Activated B cell treated with CpG ODN at 0.5 μM for 24 hours (primary cell): ENCODE measurements at regions not wholly inside any gene's neighbourhood (a gene's known extent, or its start where the extent isn't known, plus 50 kb on each side); places are given as distances from the start of the nearest gene placed in this dataset.
"Not testable (repeated sequence)": the region's sequence is repeated elsewhere in the genome, so short reads cannot be mapped to it uniquely, and the experiment has no call there.

ENCODE experiments used
- ATAC-seq: fragments of 200-7000 bp; cut with Tn5 transposase; one replicate; pipeline ENCODE4 v1.10.0; 2021; ENCODE audit warnings: low read depth, mild to moderate bottlenecking, moderate library complexity
- CTCF ChIA-PET: fragments of 350-600 bp; sonication (Branson Sonifier 250); formaldehyde crosslinking; loops from one replicate; lab custom pipeline; 2021; ENCODE audit warnings: antibody characterized with exemption; lab: Charles Lee
- POLR2A ChIA-PET: fragments of 350-600 bp; sonication (Branson Sonifier 250); formaldehyde crosslinking; loops from one replicate; lab custom pipeline; 2021; ENCODE audit warnings: antibody characterized with exemption; lab: Charles Lee
- DNase-seq: peaks from one replicate; pipeline ENCODE4 v3.0.0; 2022
- H3K27ac Mint-ChIP-seq: one replicate; pipeline ENCODE4 v1.8.0; 2020; ENCODE audit warnings: mixed read lengths
- H3K27me3 Mint-ChIP-seq: one replicate; pipeline ENCODE4 v1.8.0; 2021; ENCODE audit warnings: mixed read lengths
- H3K36me3 Mint-ChIP-seq: one replicate; pipeline ENCODE4 v1.8.0; 2021; ENCODE audit warnings: low read depth, mixed read lengths
- H3K4me1 Mint-ChIP-seq: one replicate; pipeline ENCODE4 v1.8.0; 2021; ENCODE audit warnings: mixed read lengths
- H3K4me3 Mint-ChIP-seq: one replicate; pipeline ENCODE4 v1.8.0; 2020; ENCODE audit warnings: mild to moderate bottlenecking, mixed read lengths
- H3K9me3 Mint-ChIP-seq: one replicate; pipeline ENCODE4 v1.8.0; 2020; ENCODE audit warnings: mixed read lengths
- intact Hi-C: fragments of 100-400 bp; cut with micrococcal nuclease; formaldehyde crosslinking; loops from one replicate; pipeline ENCODE4 v1.15.1; 2024
- TF ChIP-seq, protein P1 (sequence below): fragments of 200-600 bp; IDR thresholded peaks from one replicate; pipeline ENCODE4 v1.8.0; 2022; ENCODE audit warnings: antibody characterized with exemption, mild to moderate bottlenecking

GRCh38 chr2:83879127-83879526 is 580.0 kb downstream of the SUCLG1 start:
- no peak for ATAC-seq
- H3K4me3 Mint-ChIP-seq = no peak overlapping the region
- POLR2A ChIA-PET = no interaction called here
- H3K27ac Mint-ChIP-seq = no peak overlapping the region
- TF ChIP-seq, protein P1, sequence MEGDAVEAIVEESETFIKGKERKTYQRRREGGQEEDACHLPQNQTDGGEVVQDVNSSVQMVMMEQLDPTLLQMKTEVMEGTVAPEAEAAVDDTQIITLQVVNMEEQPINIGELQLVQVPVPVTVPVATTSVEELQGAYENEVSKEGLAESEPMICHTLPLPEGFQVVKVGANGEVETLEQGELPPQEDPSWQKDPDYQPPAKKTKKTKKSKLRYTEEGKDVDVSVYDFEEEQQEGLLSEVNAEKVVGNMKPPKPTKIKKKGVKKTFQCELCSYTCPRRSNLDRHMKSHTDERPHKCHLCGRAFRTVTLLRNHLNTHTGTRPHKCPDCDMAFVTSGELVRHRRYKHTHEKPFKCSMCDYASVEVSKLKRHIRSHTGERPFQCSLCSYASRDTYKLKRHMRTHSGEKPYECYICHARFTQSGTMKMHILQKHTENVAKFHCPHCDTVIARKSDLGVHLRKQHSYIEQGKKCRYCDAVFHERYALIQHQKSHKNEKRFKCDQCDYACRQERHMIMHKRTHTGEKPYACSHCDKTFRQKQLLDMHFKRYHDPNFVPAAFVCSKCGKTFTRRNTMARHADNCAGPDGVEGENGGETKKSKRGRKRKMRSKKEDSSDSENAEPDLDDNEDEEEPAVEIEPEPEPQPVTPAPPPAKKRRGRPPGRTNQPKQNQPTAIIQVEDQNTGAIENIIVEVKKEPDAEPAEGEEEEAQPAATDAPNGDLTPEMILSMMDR = no peak
- peaks cover 22% of the 10 kb centered on the region for H3K9me3 Mint-ChIP-seq
- no peaks in the 10 kb centered on the region for H3K36me3 Mint-ChIP-seq
- intact Hi-C loops = no loop called here
- H3K4me1 Mint-ChIP-seq = no peaks in the 10 kb centered on the region
- DNase-seq = no peak
- CTCF ChIA-PET = no interaction called here
- no peaks in the 10 kb centered on the region for H3K27me3 Mint-ChIP-seq

DNA sequence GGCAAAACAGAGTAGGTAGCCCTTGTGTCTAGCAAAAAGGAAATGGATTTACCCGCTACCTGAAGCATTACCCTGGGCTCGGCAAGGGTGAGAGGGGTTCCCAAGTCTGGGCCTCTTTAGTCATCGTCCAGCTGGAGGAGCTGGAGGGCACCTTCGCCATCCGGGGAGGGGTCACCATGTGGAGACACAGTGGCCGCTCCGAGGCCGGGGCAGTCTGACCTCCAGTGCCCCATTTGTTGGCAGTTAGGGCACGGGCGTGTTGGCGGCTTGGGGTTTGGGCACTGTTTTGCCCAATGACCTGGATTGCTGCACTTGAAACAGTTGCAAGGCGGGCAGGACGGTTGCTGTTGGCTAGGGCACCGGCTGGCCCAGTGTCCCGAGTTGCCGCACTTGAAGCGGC is 581.8 kb downstream of the SUCLG1 start:
- ATAC-seq, CTCF ChIA-PET, H3K4me3 Mint-ChIP-seq, H3K27ac Mint-ChIP-seq, DNase-seq, H3K36me3 Mint-ChIP-seq, intact Hi-C loops, H3K4me1 Mint-ChIP-seq, POLR2A ChIA-PET, H3K27me3 Mint-ChIP-seq: not testable (repeated sequence)
- peaks cover 21% of the 10 kb centered on the region for H3K9me3 Mint-ChIP-seq

DNA sequence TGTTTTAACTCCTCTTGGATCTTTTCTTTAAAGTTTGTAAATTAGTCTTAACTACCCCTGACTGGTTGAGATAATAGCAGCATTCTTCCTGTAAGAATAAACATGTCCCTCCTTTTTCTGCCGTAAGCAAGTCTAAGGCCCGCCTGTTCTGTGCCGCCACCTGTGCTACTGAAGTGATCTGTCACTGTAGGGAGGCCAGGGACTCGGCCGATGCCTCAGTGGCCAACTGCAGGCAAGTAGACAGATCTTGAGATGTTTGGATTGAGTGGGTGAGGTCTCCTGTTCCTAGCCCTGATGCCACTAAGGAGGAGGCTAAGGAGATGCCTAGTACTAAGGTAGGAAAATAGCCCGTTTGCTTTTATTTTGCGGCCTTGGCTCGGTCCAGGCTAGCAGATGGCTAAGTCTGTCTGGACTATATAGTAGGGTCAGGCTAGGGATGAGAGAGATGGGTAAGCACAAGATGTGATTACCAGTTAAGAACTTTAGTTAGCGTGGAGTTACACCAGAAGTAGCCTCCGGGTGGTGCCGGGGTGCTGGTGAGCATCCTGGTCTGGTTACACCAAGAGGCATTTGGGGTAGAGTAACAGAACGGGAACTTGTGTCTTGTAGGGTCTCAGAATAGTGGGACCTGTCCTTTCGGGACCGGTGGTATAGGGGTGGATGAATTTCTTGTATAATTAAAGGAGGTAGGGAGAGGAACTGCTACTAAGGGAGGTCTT is 584.2 kb downstream of the SUCLG1 start:
- CTCF ChIA-PET = no interaction called here
- ATAC-seq = no peak
- TF ChIP-seq, protein P1 = no peak
- peaks cover 21% of the 10 kb centered on the region for H3K9me3 Mint-ChIP-seq
- intact Hi-C loops = no loop called here
- H3K4me1 Mint-ChIP-seq = no peaks in the 10 kb centered on the region
- no peaks in the 10 kb centered on the region for H3K27me3 Mint-ChIP-seq
- no peak for DNase-seq
- H3K4me3 Mint-ChIP-seq = no peak overlapping the region
- no peak overlapping the region for H3K27ac Mint-ChIP-seq
- POLR2A ChIA-PET = no interaction called here
- H3K36me3 Mint-ChIP-seq = no peaks in the 10 kb centered on the region

DNA sequence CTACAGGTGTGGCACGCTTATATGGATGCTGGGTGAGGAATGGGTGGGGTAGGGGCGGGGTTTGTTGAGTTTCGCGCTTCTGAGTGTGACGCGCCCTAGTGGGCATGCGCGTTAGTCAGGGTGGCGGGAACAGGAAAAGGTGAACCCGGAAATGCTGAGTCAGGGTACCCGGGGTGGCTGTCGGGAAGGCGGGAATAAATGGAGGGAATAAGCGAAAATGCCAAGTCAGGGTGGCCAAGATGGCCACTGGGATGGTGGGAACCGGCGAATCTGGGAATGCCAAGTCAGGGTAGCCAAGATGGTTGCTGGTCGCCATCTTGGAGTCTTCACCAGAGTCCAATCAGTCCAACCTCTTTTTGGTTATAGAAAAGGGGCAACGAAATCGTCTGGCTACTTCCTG is 585.0 kb downstream of the SUCLG1 start:
- intact Hi-C loops = no loop called here
- TF ChIP-seq, protein P1 = no peak
- Mint-ChIP-seq H3K27ac (no peak overlapping the region), H3K4me3 (no peak overlapping the region), H3K27me3 (no peaks in the 10 kb centered on the region), H3K36me3 (no peaks in the 10 kb centered on the region), H3K9me3 (peaks cover 18% of the 10 kb centered on the region), H3K4me1 (no peaks in the 10 kb centered on the region)
- CTCF ChIA-PET = no interaction called here
- ATAC-seq (no peak), DNase-seq (no peak)
- POLR2A ChIA-PET = no interaction called here

DNA sequence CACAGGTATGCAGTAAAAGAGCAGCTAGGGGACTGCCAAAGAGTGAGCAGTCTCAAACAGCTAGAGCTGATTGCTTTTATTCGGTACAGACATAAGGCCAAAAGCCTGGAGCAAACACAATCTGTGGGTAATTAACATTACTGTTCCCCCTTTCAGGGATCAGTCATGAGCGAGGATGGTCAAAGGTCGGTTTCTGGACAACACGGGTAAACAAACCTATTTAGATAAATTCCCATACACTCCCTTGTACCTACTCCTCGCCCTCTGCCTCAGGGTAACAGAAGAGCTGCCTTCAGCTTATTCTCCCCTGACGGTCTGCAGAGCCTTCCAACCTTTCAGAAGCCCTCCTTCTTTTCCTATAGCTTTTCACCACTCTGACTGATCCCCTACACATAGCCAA is 586.0 kb downstream of the SUCLG1 start:
- Mint-ChIP-seq H3K9me3 (peaks cover 12% of the 10 kb centered on the region), H3K27ac (no peak overlapping the region), H3K4me1 (no peaks in the 10 kb centered on the region), H3K27me3 (no peaks in the 10 kb centered on the region), H3K4me3 (no peak overlapping the region), H3K36me3 (no peaks in the 10 kb centered on the region)
- no peak for DNase-seq
- intact Hi-C loops = no loop called here
- ChIA-PET POLR2A (no interaction called here), CTCF (no interaction called here)
- TF ChIP-seq, protein P1 = no peak
- ATAC-seq = no peak

GRCh38 chr2:83866211-83866610 is 592.9 kb downstream of the SUCLG1 start:
- CTCF ChIA-PET = no interaction called here
- Mint-ChIP-seq H3K9me3 (peaks cover 5% of the 10 kb centered on the region), H3K36me3 (no peaks in the 10 kb centered on the region), H3K27ac (no peak overlapping the region), H3K4me1 (no peaks in the 10 kb centered on the region), H3K4me3 (no peak overlapping the region), H3K27me3 (no peaks in the 10 kb centered on the region)
- TF ChIP-seq, protein P1 = no peak
- intact Hi-C loops = no loop called here
- POLR2A ChIA-PET = no interaction called here
- no peak for DNase-seq
- ATAC-seq = no peak
